GM12873 (cell line): ENCODE measurements at regions not wholly inside any gene's neighbourhood (a gene's known extent, or its start where the extent isn't known, plus 50 kb on each side); places are given as distances from the start of the nearest gene placed in this dataset.

ENCODE experiments used
- CTCF ChIP-seq: IDR thresholded peaks from 2 replicates; pipeline ENCODE4 v1.5.1; 2012; ENCODE audit warnings: low read depth, mild to moderate bottlenecking, moderate library complexity, low read length, control low read depth; ENCODE audit not compliant: insufficient read depth; ENCODE audit errors: missing control alignments

DNA sequence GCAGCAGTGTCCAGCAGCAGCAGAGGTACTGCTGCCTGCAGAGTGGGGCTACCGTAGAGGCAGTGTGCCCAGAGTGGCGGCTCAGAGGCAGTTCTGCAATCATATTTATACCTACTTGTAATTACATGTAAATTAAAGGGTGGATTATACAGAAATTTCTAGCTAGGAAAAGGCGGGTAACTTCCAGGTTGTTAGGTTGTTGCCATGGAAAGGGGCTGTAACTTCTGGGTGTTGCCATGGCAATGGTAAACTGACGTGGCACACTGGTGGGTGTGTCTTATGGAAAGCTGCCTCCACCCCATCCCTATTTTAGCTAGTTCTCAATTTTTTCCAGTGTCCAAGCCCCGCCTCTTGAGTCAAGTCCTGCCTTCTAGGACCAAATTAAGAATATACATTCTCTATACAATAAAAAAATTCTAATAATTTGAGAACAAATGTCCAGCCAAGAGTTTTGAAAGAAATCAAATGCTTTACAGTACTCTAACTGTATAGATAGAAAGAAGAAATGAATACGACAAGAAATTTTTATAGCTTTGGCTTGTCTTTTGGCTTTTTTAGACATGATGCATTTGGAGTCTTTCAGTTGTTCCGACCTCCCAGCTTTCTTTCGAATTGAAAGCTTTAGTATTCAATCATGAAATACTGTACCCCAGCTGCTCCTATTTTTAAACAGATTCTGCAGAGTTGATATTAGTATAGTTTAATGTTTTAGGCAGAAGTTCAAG lies 816.6 kb downstream of the DIAPH3 start:
- no peak for TF ChIP-seq CTCF

GRCh38 chr13:59348617-59349016 lies 815.1 kb downstream of the DIAPH3 start:
- TF ChIP-seq CTCF, result no peak

DNA sequence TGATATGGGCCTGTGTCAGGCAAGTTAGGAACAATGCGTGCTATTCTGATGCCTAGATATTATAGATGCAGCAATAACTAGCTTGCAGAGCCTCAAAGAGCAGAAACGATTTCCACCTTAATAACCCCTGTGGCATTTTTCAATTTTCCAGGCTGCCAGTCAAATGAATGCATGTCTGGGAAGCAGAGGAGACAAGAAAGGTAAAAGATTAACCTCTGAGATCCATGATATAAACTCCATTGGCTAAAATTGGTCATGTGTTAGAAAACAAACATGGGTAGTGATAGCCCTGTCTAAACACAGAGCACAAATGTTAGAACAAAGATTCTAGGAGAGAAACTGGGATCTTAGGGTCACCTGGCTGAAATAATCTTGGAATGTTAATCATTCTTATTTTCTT lies 811.1 kb downstream of the DIAPH3 start:
- no peak for TF ChIP-seq CTCF

DNA sequence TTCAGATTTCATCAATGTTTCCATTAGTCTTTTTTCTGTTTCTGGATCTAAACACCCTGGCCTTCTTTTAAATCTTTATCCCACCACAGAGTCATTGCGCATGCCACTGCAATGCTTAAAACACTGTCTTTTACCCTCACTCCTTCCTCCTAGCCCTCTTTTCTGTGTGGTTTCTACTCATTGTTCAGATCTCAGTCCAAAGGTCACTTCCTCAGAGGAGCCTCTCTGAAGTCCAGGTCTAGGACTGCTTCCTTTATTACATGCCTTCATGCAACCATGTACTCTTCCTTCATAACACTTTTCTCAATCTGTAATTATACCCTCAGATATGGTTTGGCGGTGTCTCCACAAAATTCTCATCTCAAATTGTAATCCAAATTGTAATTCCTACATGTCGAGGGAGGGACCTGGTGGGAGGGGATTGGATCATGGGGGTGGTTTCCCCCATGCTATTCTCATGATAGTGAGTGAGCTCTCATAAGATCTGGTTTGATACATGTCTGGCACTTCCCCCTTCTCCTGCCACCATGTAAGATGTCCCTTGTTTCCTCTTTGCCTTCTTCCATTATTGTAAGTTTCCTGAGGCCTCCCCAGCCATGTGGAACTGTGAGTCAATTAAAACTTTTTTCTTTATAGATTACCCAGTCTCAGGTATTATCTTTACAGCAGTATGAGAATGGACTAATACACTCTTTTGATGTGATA lies 808.9 kb downstream of the DIAPH3 start:
- no peak for TF ChIP-seq CTCF

GRCh38 chr13:59356607-59357006 lies 807.1 kb downstream of the DIAPH3 start:
- TF ChIP-seq CTCF, result no peak

DNA sequence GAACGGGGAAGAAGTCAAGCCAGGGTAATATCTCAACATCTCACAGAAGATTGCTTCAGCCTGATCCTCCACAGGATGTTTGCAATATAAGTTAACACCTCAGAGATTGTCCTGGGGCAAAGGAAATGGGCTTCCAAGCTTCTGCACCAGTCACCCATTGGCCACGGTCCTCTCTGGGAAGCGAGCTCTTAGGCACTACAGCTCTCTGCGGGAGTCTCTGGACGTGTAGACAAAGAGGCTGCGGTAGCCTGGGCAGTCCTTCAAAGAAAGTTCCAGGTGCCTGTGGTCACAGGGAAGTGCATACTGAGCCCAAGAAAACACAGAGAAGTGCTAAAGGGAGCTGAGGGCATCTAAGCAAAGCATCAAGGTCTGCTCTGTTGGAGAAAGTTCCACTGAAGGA lies 805.7 kb downstream of the DIAPH3 start:
- TF ChIP-seq CTCF, result no peak

- no peak for TF ChIP-seq CTCF
These were observed 803.6 kb downstream of the DIAPH3 start for GRCh38 chr13:59360108-59360507.
